PC-3 (cell line): ENCODE measurements at regions not wholly inside any gene's neighbourhood (a gene's known extent, or its start where the extent isn't known, plus 50 kb on each side); places are given as distances from the start of the nearest gene placed in this dataset.

Source experiments
- ATAC-seq: fragments of 200-7000 bp; cut with Tn5 transposase; 2 replicates; pipeline ENCODE4 v1.9.1; 2020; ENCODE audit warnings: mild to moderate bottlenecking, moderate library complexity
- BruUV-seq: library from RNA; stranded (reverse); fragments of 400-500 nt; replicated peaks from 2 replicates; lab custom pipeline; 2021; lab: Mats Ljungman, UMichigan
- CTCF ChIA-PET: fragments of 300-600 bp; sonication (Branson Sonifier 250); formaldehyde crosslinking; loops from one replicate; lab custom pipeline; 2022; ENCODE audit warnings: antibody characterized with exemption; lab: Charles Lee
- POLR2A ChIA-PET: fragments of 300-600 bp; sonication (Branson Sonifier 250); formaldehyde crosslinking; loops from one replicate; lab custom pipeline; 2022; ENCODE audit warnings: antibody characterized with exemption; ENCODE audit not compliant: unreplicated experiment; lab: Charles Lee
- DNase-seq: peaks from one replicate; pipeline ENCODE4 v3.0.0-alpha.2; 2015
- H2AFZ ChIP-seq: fragments of 300-600 bp; sonication (generic); 2 replicates; pipeline ENCODE4 v1.6.0; 2016; ENCODE audit warnings: antibody characterized with exemption, low read length
- H3F3A ChIP-seq: fragments of 300-600 bp; sonication (generic); one replicate; pipeline ENCODE4 v1.6.0; 2017; ENCODE audit warnings: antibody characterized with exemption, low read length, control low read depth, mild to moderate bottlenecking; ENCODE audit not compliant: unreplicated experiment
- H3K27ac ChIP-seq: fragments of 300-600 bp; sonication (generic); 2 replicates; pipeline ENCODE4 v1.5.1; 2016; ENCODE audit warnings: mild to moderate bottlenecking, low read length
- H3K27me3 ChIP-seq: fragments of 300-600 bp; sonication (generic); 2 replicates; pipeline ENCODE4 v1.6.1; 2016; ENCODE audit warnings: low read length, mixed read lengths
- H3K36me3 ChIP-seq: fragments of 300-600 bp; sonication (generic); 2 replicates; pipeline ENCODE4 v1.6.1; 2016; ENCODE audit warnings: low read depth, mixed run types, low read length, mixed read lengths
- H3K4me1 ChIP-seq: fragments of 300-600 bp; sonication (generic); 2 replicates; pipeline ENCODE4 v1.5.1; 2016; ENCODE audit warnings: low read length; ENCODE audit not compliant: insufficient read depth
- H3K4me2 ChIP-seq: fragments of 300-600 bp; sonication (generic); 2 replicates; pipeline ENCODE4 v1.6.0; 2016; ENCODE audit warnings: low read length
- H3K4me3 ChIP-seq: fragments of 300-600 bp; sonication (generic); 2 replicates; pipeline ENCODE4 v1.5.1; 2016; ENCODE audit warnings: mild to moderate bottlenecking, low read length, mixed read lengths
- H3K79me2 ChIP-seq: fragments of 300-600 bp; sonication (generic); 2 replicates; pipeline ENCODE4 v1.6.1; 2017; ENCODE audit warnings: low read length, mixed read lengths
- H3K9ac ChIP-seq: fragments of 300-600 bp; sonication (generic); 2 replicates; pipeline ENCODE4 v1.6.0; 2016; ENCODE audit warnings: mild to moderate bottlenecking, low read length
- H3K9me2 ChIP-seq: fragments of 300-600 bp; sonication (generic); replicated peaks from 2 replicates; pipeline ENCODE4 v1.6.1; 2016; ENCODE audit warnings: mixed run types, low read length, mixed read lengths
- H3K9me3 ChIP-seq: fragments of 300-600 bp; sonication (generic); 2 replicates; pipeline ENCODE4 v1.6.1; 2016; ENCODE audit warnings: low read length, mixed read lengths
- H4K20me1 ChIP-seq: fragments of 300-600 bp; sonication (generic); 2 replicates; pipeline ENCODE4 v1.6.1; 2016; ENCODE audit warnings: low read length, mixed read lengths
- EZH2 ChIP-seq: fragments of 300-600 bp; sonication (generic); IDR thresholded peaks from one replicate; pipeline ENCODE4 v1.6.1; 2017; ENCODE audit warnings: antibody characterized with exemption, mild to moderate bottlenecking, low read length; ENCODE audit not compliant: unreplicated experiment
- EZH2phosphoT487 ChIP-seq: fragments of 300-600 bp; sonication (generic); IDR thresholded peaks from 2 replicates; pipeline ENCODE4 v1.6.1; 2018; ENCODE audit warnings: mild to moderate bottlenecking, antibody characterized with exemption, low read length, borderline replicate concordance
- intact Hi-C: fragments of 100-400 bp; cut with micrococcal nuclease; formaldehyde crosslinking; loops from 2 replicates; pipeline ENCODE4 v1.9.0; 2023
- TF ChIP-seq, protein P1 (sequence below): fragments of 300-600 bp; sonication (generic); conservative IDR thresholded peaks from 2 replicates; pipeline ENCODE4 v1.5.1; 2017; ENCODE audit warnings: antibody characterized with exemption, low read depth, mild to moderate bottlenecking, low read length

DNA sequence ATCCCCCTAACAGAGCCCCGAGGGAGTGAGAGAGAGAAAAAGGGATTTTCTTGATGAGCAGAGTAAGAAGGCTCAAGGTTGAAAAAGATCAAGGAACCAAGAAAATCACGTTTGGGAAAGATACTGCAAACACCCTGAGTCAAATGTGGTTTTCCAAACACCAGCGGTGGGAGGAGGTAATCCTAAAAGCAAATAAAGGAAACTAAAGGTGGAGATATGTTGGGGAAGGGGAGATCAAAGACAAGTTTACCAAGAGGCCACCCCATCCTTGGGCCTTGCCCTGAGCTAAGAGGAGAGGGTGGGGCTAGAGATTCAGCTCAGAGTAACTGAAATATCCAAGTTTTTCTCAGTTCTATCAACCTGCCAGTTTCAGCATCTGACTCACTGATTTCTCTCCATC is 332.3 kb downstream of the ETAA1 start:
- CTCF ChIA-PET, result no interaction called here
- no peak overlapping the region for H2AFZ ChIP-seq

DNA sequence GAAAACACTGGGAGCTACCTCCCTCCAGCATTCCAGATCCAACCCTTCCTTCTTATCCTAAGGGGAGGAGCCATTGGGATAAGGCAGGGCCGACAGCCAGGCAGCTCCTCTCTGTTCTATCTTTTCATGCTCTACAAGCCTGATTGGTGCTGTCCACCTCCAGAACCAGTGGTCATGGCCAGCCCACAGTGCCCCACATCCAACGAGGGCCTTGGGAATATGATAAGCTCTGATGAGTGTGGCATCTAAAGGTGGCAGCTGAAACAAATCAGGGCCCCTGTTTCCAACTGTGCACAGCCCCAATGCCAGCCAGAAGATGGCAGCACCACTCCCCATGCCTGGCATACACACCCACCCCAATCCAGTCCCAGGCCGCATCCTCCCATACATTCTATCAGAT is 329.3 kb downstream of the C1D start:
- Histone ChIP-seq H3K4me1 (no peaks in the 10 kb centered on the region), H3F3A (no peaks in the 10 kb centered on the region), H2AFZ (peak overlapping the region; percentile 48; the same call in 1 of the 2 replicates), H3K4me3 (no peak overlapping the region), H3K27ac (no peak overlapping the region), H3K79me2 (no peaks in the 10 kb centered on the region), H3K9me2 (no peaks in the 10 kb centered on the region), H3K9me3 (no peaks in the 10 kb centered on the region), H4K20me1 (no peaks in the 10 kb centered on the region), H3K36me3 (no peaks in the 10 kb centered on the region), H3K4me2 (no peak overlapping the region), H3K27me3 (no peaks in the 10 kb centered on the region; the same call in 1 of the 2 replicates), H3K9ac (no peak overlapping the region)
- POLR2A ChIA-PET, result no interaction called here
- CTCF ChIA-PET, result interaction anchor here (0.5 to 1.1 kb wide), 6 partner anchors 14 to 298 kb away, joined by 3 to 5 read pairs (median 4); no protein-coding TSS in a partner anchor
- TF ChIP-seq EZH2, result no peak
- TF ChIP-seq, protein P1, sequence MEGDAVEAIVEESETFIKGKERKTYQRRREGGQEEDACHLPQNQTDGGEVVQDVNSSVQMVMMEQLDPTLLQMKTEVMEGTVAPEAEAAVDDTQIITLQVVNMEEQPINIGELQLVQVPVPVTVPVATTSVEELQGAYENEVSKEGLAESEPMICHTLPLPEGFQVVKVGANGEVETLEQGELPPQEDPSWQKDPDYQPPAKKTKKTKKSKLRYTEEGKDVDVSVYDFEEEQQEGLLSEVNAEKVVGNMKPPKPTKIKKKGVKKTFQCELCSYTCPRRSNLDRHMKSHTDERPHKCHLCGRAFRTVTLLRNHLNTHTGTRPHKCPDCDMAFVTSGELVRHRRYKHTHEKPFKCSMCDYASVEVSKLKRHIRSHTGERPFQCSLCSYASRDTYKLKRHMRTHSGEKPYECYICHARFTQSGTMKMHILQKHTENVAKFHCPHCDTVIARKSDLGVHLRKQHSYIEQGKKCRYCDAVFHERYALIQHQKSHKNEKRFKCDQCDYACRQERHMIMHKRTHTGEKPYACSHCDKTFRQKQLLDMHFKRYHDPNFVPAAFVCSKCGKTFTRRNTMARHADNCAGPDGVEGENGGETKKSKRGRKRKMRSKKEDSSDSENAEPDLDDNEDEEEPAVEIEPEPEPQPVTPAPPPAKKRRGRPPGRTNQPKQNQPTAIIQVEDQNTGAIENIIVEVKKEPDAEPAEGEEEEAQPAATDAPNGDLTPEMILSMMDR, result peak; percentile 74
- BruUV-seq, result no TSS peak
- DNase-seq, result peak; percentile 62
- peak; percentile 98 for ATAC-seq
- intact Hi-C loops, result loop anchor here (1.0 kb wide), 2 partner anchors 107 to 298 kb away; no protein-coding TSS in a partner anchor

More for the DNA sequence above, 332.3 kb downstream of the ETAA1 start:
- no peak overlapping the region for H3K4me2 ChIP-seq
- POLR2A ChIA-PET, result no interaction called here
- intact Hi-C loops, result no loop called here
- H4K20me1 ChIP-seq, result no peaks in the 10 kb centered on the region
- DNase-seq (no peak), ATAC-seq (no peak)
- H3K27ac ChIP-seq, result no peak overlapping the region
- H3F3A ChIP-seq, result no peaks in the 10 kb centered on the region
- no peak overlapping the region for H3K9ac ChIP-seq
- H3K4me3 ChIP-seq, result no peak overlapping the region
- H3K9me2 ChIP-seq, result no peaks in the 10 kb centered on the region
- TF ChIP-seq EZH2phosphoT487 (no peak), EZH2 (no peak)
- TF ChIP-seq, protein P1, result no peak
- no peaks in the 10 kb centered on the region for H3K79me2 ChIP-seq
- peaks cover 5% of the 10 kb centered on the region; the same call in 1 of the 2 replicates for H3K27me3 ChIP-seq
- H3K36me3 ChIP-seq, result no peaks in the 10 kb centered on the region
- no peaks in the 10 kb centered on the region for H3K4me1 ChIP-seq
- no TSS peak for BruUV-seq
- H3K9me3 ChIP-seq, result no peaks in the 10 kb centered on the region

DNA sequence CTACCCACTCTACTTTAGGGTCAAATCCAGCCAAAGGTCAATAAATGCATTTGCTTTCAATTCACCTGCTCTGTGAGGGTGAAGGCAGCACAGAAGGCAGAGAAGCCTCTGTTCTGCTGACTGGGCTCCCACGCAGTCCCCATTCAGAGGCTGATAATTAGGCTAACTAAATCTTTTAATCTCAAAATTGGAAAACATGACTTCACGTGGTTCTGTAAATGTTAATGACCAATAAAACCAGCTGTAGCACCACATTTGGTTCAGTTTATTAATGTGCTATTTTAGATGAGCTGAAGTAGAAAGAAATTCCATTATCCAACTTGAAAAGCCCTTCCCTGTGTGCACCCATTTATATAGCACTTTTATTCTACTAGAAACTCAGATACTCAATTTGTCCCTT is 310.6 kb downstream of the C1D start:
- no peak for TF ChIP-seq EZH2phosphoT487
- Histone ChIP-seq H2AFZ (no peak overlapping the region), H3K9me3 (no peaks in the 10 kb centered on the region), H3K9me2 (no peaks in the 10 kb centered on the region), H3K36me3 (no peaks in the 10 kb centered on the region), H3F3A (no peaks in the 10 kb centered on the region), H3K4me2 (no peak overlapping the region), H3K4me1 (no peaks in the 10 kb centered on the region; the same call in 1 of the 2 replicates), H3K27ac (no peak overlapping the region), H3K9ac (no peak overlapping the region), H4K20me1 (no peaks in the 10 kb centered on the region), H3K79me2 (no peaks in the 10 kb centered on the region), H3K4me3 (no peak overlapping the region), H3K27me3 (0 out of 2 replicates have a peak, but pooled peaks cover 3% of the 10 kb centered on the region)
- DNase-seq (no peak), ATAC-seq (no peak)
- BruUV-seq, result no TSS peak
- POLR2A ChIA-PET, result no interaction called here
- CTCF ChIA-PET, result no interaction called here
- intact Hi-C loops, result no loop called here
